Prostate gland (tissue), 2 donors: ENCODE measurements at regions not wholly inside any gene's neighbourhood (a gene's known extent, or its start where the extent isn't known, plus 50 kb on each side); places are given as distances from the start of the nearest gene placed in this dataset.

Source experiments
- POLR2A ChIP-seq: fragments of 450-650 bp; IDR thresholded peaks from one replicate; pipeline ENCODE4 v1.6.1; 2016; ENCODE audit warnings: antibody characterized with exemption, mild to moderate bottlenecking
- POLR2AphosphoS5 ChIP-seq: sonication (generic); formaldehyde crosslinking; IDR thresholded peaks from one replicate; pipeline ENCODE4 v1.6.1; 2017; ENCODE audit warnings: antibody characterized with exemption
- TF ChIP-seq, protein P1 (sequence below), 4 experiments: fragments of 200-600 bp in 2 of 4; fragments of 450-650 bp in 2 of 4; sonication (generic) in 2 of 4; IDR thresholded peaks; 1 replicate in 3 of 4; 2 replicates in 1 of 4; pipeline ENCODE4 v1.5.1; 2016 to 2019; ENCODE audit warnings: antibody characterized with exemption in 4 of 4, mild to moderate bottlenecking in 2 of 4, moderate library complexity in 2 of 4

DNA sequence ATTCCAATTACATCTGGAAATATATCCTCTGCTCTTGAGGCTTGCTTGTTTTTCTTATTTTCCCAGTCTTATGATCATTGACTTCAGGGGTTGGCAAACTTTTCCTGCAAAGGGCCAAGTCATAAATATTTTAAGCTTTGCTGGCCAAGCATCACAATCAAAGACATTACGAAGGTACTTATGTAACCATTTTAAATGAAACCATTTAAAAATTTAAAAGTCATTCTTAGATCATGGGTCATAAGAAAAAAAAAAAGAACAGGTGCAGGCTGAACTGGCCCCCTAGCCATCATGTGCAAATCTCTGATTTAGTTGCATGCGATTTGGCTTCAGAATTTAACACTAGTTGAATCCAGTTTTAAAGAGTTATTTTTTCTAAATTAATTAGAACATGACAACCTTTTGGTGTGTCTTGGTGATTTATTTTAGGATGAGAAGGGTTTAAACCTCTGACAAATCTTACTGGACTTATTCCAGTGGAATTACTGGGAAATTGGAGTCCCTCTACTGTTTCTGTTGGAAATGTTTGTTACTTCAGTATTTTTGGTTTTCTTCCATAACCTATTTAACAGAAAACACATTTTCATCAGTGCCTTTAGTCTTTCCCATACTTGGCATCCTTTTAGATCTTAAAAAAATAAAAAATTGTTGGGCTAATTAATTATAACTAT lies 148.1 kb downstream of the NHLRC3 start:
- TF ChIP-seq, protein P1, sequence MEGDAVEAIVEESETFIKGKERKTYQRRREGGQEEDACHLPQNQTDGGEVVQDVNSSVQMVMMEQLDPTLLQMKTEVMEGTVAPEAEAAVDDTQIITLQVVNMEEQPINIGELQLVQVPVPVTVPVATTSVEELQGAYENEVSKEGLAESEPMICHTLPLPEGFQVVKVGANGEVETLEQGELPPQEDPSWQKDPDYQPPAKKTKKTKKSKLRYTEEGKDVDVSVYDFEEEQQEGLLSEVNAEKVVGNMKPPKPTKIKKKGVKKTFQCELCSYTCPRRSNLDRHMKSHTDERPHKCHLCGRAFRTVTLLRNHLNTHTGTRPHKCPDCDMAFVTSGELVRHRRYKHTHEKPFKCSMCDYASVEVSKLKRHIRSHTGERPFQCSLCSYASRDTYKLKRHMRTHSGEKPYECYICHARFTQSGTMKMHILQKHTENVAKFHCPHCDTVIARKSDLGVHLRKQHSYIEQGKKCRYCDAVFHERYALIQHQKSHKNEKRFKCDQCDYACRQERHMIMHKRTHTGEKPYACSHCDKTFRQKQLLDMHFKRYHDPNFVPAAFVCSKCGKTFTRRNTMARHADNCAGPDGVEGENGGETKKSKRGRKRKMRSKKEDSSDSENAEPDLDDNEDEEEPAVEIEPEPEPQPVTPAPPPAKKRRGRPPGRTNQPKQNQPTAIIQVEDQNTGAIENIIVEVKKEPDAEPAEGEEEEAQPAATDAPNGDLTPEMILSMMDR (IDR thresholded peaks at IDR 0.05), result no peak
- TF ChIP-seq POLR2A, result no peak
- peak; percentile 43 for TF ChIP-seq POLR2AphosphoS5
